Sigmoid colon (tissue), 4 donors: ENCODE measurements at regions not wholly inside any gene's neighbourhood (a gene's known extent, or its start where the extent isn't known, plus 50 kb on each side); places are given as distances from the start of the nearest gene placed in this dataset.

Experiments
- POLR2A ChIP-seq, 2 donors: fragments of 450-650 bp; IDR thresholded peaks; one replicate each; pipeline ENCODE4 v1.6.1; 2016; ENCODE audit warnings: antibody characterized with exemption in 2 of 2, mild to moderate bottlenecking in 2 of 2, moderate library complexity in 2 of 2
- POLR2AphosphoS5 ChIP-seq, 4 donors: sonication (generic); formaldehyde crosslinking; IDR thresholded peaks; one replicate each; pipeline ENCODE4 v1.6.1; 2017; ENCODE audit warnings: antibody characterized with exemption in 4 of 4
- TF ChIP-seq, protein P1 (sequence below), 4 experiments: fragments of 450-650 bp in 3 of 4; fragments of 200-600 bp in 1 of 4; IDR thresholded peaks; one replicate each; pipeline ENCODE4 v1.5.1; 2016 to 2019; ENCODE audit warnings: antibody characterized with exemption in 4 of 4, mild to moderate bottlenecking in 3 of 4, moderate library complexity in 2 of 4

DNA sequence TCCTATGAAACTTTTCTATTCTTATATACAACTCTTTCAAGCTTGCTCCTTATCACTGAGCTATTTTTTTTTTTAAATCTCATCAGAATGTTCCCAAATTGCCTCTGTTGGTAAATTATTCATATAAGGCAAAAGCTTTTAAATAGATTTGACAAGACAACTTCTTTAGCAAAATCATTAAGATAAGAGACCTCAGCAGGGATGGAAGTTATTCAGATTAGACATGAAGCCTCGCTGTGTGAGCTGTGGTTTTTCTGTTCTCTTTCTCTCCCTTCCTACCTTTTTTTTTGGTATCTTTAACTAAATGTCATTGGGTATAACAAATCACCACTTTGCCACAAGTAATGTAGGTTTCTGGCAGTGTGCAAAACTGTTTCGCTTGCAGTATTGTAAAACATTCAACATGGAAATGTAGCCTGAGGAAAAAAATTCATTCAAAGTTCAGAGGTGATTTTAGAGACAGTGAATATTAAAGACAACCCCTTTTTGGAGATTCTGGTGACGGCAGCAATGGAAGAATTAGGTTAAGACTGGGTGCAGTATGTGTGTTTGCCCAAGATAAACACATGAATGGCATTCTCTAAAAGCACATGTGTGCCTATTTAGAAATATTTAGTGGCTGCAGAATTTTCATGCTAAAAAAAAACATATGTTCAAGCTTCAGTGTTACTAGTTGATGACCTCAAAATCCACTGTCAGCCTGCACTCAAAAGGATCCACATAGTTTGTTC, 467.1 kb downstream of the ZNF608 start:
- TF ChIP-seq, protein P1, sequence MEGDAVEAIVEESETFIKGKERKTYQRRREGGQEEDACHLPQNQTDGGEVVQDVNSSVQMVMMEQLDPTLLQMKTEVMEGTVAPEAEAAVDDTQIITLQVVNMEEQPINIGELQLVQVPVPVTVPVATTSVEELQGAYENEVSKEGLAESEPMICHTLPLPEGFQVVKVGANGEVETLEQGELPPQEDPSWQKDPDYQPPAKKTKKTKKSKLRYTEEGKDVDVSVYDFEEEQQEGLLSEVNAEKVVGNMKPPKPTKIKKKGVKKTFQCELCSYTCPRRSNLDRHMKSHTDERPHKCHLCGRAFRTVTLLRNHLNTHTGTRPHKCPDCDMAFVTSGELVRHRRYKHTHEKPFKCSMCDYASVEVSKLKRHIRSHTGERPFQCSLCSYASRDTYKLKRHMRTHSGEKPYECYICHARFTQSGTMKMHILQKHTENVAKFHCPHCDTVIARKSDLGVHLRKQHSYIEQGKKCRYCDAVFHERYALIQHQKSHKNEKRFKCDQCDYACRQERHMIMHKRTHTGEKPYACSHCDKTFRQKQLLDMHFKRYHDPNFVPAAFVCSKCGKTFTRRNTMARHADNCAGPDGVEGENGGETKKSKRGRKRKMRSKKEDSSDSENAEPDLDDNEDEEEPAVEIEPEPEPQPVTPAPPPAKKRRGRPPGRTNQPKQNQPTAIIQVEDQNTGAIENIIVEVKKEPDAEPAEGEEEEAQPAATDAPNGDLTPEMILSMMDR (IDR thresholded peaks at IDR 0.05), result no peak
- TF ChIP-seq POLR2A (IDR thresholded peaks at IDR 0.05) (no peak), POLR2AphosphoS5 (IDR thresholded peaks at IDR 0.05) (no peak)
